Kidney glomerular epithelial cell (primary cell): ENCODE measurements at regions not wholly inside any gene's neighbourhood (a gene's known extent, or its start where the extent isn't known, plus 50 kb on each side); places are given as distances from the start of the nearest gene placed in this dataset.
"Not testable (repeated sequence)": the region's sequence is repeated elsewhere in the genome, so short reads cannot be mapped to it uniquely, and the experiment has no call there.

ENCODE experiments used
- DNase-seq: peaks from one replicate; lab custom pipeline; 2025; lab: John Stamatoyannopoulos, UW

GRCh38 chr20:53818457-53819177, 225.0 kb upstream of the ZNF217 start:
- DNase-seq = no peak

DNA sequence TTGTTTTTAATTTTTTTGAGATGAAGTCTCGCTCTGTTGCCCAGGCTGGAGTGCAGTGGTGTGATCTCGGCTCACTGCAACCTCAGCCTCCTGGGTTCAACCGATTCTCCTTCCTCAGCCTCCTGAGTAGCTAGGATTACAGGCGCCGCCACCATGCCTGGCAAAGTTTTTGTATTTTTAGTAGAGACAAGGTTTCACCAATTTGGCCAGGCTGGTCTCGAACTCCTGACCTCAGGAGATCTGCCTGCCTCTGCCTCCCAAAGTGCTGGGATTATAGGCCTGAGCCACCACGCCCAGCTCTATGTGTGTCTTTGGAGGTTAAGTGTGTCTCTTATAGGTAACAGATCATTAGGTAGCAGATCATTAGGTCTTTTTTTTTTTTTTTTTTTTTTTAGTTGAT, 223.9 kb upstream of the ZNF217 start:
- DNase-seq = not testable (repeated sequence)

- no peak for DNase-seq
These were observed 223.3 kb upstream of the ZNF217 start for GRCh38 chr20:53816872-53817398.

DNA sequence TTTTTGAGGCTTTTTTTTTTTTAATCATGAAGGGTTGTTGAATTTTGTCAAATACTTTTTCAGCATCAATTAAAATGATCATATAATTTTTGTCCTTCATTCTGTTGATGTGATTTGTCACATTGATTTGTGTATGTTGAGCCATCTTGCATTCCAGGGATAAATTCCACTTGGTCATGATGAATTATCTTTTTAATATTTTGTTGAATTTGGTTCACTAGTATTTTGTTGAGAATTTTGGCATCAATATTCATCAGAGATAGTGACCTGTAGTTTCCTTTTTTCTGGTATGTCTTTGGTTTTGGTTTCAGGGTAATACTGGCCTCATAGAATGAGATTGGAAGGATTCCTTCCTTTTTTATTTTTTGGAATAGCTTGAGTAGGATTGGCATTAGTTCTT, 221.9 kb upstream of the ZNF217 start:
- no peak for DNase-seq

GRCh38 chr20:53814060-53814459, 220.4 kb upstream of the ZNF217 start:
- DNase-seq = no peak

DNA sequence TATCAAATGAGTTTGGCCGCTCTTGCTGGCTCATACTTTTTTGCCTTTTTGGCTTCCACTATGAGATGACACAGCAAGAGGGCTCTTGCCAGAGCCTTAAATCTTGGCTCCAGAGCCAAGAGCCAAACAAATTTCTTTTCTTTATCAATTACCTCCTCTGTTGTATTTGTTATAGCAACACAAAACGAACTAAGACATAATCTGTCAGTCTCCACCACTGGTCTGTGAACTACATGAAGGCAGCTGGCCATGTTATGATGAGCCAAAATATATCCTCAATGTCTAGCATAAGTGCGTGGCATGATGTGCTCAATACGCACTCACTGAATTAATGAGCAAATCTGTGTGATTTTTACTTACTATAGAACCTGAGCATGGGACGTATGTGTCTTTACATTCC, 220.0 kb upstream of the ZNF217 start:
- no peak for DNase-seq

- DNase-seq = no peak
These were observed 217.9 kb upstream of the ZNF217 start for GRCh38 chr20:53811577-53811976.

DNA sequence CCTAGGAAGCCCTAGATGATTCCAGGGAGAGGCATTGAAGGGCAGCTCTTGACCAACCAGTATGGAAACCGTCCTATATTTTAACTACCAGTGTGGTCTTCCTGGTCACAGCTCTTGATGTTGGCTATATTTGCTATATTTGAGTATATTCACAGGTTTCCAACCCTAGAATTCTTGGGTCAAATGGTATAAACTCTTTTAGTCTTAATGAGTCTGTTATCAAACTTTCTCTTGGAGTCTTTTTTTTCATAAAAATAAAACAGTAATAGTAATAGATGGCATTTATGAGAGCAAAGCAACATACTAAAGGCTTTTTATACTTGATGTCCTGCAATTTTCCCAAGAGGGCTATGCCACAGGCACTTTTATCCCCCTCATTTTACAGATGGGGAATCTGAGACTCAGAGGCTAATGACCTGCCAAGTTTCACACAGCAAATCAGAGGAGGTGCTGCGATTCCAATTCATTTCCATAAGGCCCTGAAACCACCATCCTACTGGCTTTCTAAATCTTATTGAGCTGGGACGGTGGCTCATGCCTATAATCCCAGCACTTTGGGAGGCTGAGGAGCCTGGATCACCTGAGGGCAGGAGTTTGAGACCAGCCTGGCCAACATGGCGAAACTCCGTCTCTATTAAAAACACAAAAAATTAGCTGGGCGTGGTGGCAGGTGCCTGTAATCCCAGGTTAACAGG, 217.2 kb upstream of the ZNF217 start:
- DNase-seq = no peak

- DNase-seq = no peak
These were observed 216.2 kb upstream of the ZNF217 start for GRCh38 chr20:53809728-53810365.

DNA sequence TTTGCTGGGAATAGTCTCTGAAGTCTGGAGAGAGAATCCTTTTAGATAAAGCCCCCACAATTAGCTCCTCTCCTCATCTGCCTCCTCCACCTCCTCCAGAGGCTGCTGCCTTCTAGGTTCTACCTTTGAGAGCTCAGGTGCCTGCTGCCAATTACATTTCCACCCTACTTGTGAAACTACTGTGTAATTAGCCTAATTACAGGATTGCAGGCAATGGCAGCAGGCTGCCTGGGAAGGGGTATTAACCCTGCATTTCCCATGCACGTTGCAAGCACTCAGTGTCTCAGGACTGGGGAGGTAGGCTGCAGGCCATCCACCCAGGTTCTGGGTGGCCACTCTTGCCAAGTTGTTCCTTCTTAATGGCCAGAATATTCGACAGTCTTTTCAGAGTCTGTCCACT, 215.6 kb upstream of the ZNF217 start:
- no peak for DNase-seq

DNA sequence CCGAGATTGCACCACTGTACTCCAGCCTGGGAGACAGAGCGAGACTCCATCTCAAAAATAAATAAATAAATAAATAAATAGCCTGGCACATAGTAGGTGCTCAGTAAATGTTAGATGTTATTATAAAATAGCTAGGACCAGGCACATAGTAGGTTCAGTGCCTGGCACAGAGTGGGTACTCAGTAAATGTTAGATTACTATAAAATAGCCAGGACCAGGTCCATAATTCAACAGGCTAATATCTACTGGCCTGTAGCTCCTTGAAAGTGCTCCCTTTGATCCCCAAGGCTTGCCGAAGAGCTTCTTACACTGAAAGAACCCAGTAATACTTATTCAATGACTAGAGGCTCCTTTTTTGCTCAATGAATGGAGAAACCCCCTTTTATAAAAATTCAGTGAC, 215.1 kb upstream of the ZNF217 start:
- no peak for DNase-seq

DNA sequence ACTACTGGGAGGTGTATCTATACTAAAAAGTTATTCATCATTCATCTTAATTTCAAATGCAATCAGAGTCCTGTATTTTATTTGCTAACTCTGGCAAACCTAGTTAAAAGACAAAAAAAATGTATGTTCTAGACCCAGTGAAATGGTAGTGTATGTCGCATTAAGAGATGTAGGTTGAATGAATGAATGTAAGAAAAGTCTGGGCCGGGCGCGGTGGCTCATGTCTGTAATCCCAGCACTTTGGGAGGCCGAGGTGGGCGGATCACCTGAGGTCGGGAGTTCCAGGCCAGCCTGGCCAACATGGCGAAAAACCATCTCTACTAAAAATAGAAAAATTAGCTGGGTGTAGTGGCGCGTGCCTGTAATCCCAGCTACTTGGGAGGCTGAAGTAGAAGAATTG, 214.7 kb upstream of the ZNF217 start:
- DNase-seq = not testable (repeated sequence)

DNA sequence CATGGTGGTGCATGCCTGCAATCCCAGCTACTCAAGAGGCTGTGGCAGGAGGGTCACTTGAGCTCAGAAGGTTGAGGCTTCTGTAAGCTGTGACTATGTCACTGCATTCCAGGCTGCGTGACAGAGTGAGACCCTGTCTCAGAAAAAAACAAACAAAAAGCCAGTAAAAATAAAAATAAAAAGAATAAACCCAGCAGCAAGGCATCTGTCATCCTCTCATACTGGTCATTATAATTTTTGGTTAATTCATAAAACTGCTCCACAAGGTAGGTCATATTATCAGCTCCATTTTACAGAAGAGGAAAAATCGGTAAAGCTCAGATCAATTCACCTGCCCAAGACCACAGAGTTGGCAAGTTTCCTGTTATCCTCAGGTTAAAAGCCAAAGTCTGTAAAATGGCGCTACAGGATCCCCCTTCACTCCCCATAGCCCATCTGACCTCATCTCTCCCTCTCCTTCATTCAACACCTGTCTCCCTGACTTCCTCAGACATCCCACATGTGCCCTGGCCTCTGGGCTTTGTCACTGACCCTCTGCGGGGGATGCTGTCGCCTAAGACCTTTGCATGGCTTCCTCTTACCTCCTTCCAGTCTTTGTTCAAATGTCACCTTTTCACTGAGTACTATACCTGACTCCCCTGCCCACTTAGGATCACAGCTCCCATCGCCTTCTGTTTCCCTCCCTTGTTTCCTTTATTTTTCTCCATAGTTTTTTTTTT, 213.2 kb upstream of the ZNF217 start:
- DNase-seq = no peak

DNA sequence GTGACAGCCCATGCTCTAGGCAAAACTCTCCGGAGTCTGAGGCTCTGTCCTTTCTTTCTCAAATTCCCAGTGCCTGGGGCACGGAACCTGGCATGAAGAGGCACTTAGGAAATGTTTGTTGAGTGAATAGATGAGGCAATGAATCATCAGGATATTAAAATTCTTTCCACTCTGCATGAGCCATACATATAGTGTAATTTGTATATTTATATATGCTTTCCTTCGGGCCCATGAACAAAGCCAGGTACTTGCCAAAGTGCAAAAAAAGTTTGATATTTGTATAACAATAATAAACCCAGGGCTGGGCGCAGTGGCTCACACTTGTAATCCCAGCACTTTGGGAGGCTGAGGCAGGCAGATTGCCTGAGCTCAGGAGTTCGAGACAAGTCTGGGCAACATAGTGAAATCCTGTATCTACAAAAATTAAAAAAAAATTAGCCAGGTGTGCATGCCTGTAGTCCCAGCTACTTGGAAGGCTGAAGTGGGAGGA, 212.3 kb upstream of the ZNF217 start:
- DNase-seq = no peak

GRCh38 chr20:53804920-53805894, 211.6 kb upstream of the ZNF217 start:
- no peak for DNase-seq

DNA sequence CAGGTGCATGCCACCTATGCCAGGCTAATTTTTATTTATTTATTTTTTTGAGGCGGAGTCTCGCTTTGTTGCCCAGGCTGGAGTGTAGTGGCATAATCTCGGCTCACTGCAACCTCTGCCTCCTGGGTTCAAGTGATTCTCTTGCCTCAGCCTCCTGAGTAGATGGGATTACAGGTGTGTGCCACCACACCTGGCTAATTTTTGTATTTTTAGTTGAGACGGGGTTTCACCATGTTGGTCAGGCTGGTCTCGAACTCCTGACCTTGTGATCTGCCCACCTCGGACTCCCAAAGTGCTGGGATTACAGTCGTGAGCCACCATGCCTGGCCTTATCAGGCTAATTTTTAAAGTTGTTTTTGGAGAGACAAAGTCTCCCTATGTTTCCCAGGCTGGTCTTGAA, 210.7 kb upstream of the ZNF217 start:
- not testable (repeated sequence) for DNase-seq

DNA sequence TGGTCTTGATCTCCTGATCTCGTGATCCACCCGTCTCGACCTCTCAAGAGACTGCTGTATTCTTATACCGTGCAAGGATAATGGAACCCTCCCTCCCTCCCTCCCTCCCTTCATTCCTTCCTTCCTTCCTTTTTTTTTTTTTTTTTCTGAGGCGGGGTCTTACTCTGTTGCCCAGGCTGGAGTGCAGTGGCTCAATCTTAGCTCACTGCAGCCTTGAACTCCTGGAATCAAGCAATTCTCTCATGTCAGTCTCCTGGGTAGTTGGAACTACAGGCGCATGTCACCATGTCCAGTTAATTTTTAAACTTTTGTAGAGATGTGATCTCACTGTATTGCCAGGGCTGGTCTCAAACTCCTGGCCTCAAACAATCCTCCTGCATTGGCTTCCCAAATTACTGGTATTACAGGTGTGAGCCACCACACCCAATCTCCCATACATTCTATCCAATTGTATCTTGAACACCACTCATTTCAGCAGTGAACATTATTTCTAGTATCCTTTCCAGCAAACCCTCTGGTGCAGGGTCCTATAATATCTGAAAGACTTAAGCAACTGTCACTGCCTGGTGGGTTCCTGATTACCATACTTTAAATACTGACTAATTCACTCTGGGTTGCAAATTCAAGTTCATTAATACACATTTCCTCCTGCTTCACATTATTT, 210.0 kb upstream of the ZNF217 start:
- no peak for DNase-seq

DNA sequence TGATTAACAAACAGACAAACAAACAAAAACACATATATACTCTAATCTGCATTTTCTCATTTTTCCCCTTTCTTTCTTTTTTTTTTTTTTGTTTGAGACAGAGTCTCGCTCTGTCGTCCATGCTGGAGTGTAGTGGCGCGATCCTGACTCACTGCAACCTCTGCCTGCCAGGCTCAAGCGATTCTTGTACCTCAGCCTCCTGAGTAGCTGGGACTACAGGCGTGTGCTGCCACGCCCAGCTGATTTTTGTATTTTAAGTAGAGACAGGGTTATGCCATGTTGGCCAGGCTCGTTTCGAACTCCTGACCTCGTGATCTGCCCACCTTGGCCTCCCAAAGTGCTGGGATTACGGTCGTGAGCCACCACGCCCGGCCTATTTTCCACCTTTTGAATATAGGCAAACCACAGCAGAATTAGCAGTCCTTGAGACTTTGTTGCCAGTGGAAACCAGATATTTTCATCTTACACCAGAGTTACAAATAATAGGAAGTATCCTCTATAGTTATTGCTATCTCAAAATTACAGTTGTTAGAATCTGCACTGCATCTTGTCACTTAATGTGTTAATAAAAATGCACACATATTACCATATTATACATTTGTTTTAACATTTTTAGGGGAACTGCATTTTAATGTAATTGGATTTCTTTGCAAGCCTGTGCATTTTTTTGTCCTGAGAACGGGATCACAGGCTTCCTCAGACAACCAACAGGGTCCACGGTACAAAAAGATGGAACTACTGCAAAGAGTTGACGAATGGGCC, 208.2 kb upstream of the ZNF217 start:
- no peak for DNase-seq

- DNase-seq = no peak
These were observed 207.4 kb upstream of the ZNF217 start for GRCh38 chr20:53800883-53801604.
